GM23338 (cell line): ENCODE measurements at regions not wholly inside any gene's neighbourhood (a gene's known extent, or its start where the extent isn't known, plus 50 kb on each side); places are given as distances from the start of the nearest gene placed in this dataset.

Experiments used
- ATAC-seq: fragments of 200-7000 bp; cut with Tn5 transposase; 3 replicates; pipeline ENCODE4 v1.9.1; 2020
- DNase-seq: peaks from one replicate; pipeline ENCODE4 v3.0.0-alpha.2; 2015; ENCODE audit warnings: low spot score
- H2AFZ ChIP-seq: fragments of 200-600 bp; sonication (generic); 2 replicates; pipeline ENCODE4 v1.8.0; 2016; ENCODE audit warnings: antibody characterized with exemption, mild to moderate bottlenecking, moderate library complexity
- H3F3A ChIP-seq: fragments of 200-600 bp; sonication (generic); replicated peaks from 2 replicates; pipeline ENCODE4 v1.8.0; 2017; ENCODE audit warnings: antibody characterized with exemption, mixed run types, low read depth
- H3K27ac ChIP-seq: fragments of 200-600 bp; sonication (generic); 2 replicates; pipeline ENCODE4 v1.6.1; 2016; ENCODE audit warnings: low read depth
- H3K27me3 ChIP-seq: fragments of 200-600 bp; sonication (generic); 2 replicates; pipeline ENCODE4 v1.8.0; 2016; ENCODE audit warnings: mild to moderate bottlenecking, mixed run types, moderate library complexity; ENCODE audit not compliant: insufficient read depth
- H3K36me3 ChIP-seq: fragments of 200-600 bp; sonication (generic); 2 replicates; pipeline ENCODE4 v1.8.0; 2016; ENCODE audit warnings: mild to moderate bottlenecking; ENCODE audit not compliant: insufficient read depth
- H3K4me1 ChIP-seq: fragments of 200-600 bp; sonication (generic); 2 replicates; pipeline ENCODE4 v1.8.0; 2016; ENCODE audit warnings: mild to moderate bottlenecking, moderate library complexity; ENCODE audit not compliant: insufficient read depth
- H3K4me2 ChIP-seq: fragments of 200-600 bp; sonication (generic); 2 replicates; pipeline ENCODE4 v1.7.1; 2017; ENCODE audit warnings: mixed run types
- H3K4me3 ChIP-seq: fragments of 200-600 bp; sonication (generic); 2 replicates; pipeline ENCODE4 v1.6.1; 2016; ENCODE audit warnings: mixed run types
- H3K79me2 ChIP-seq: fragments of 200-600 bp; sonication (generic); replicated peaks from 2 replicates; pipeline ENCODE4 v1.8.0; 2017; ENCODE audit warnings: mild to moderate bottlenecking; ENCODE audit not compliant: insufficient read depth
- H3K9me2 ChIP-seq: fragments of 200-600 bp; sonication (generic); 2 replicates; pipeline ENCODE4 v1.8.0; 2017; ENCODE audit not compliant: insufficient read depth
- H4K20me1 ChIP-seq: fragments of 200-600 bp; sonication (generic); replicated peaks from 2 replicates; pipeline ENCODE4 v1.8.0; 2017; ENCODE audit warnings: mild to moderate bottlenecking; ENCODE audit not compliant: insufficient read depth
- H3K27ac Mint-ChIP-seq: 2 replicates; pipeline ENCODE4 v1.8.0; 2020; ENCODE audit warnings: inconsistent platforms, mild to moderate bottlenecking, moderate library complexity, mixed read lengths
- H3K27me3 Mint-ChIP-seq: 3 replicates; pipeline ENCODE4 v1.8.0; 2022; ENCODE audit warnings: low read depth, mild to moderate bottlenecking, moderate library complexity, mixed read lengths, inconsistent platforms; ENCODE audit not compliant: insufficient read depth, poor library complexity
- H3K36me3 Mint-ChIP-seq: 3 replicates; pipeline ENCODE4 v1.8.0; 2021; ENCODE audit warnings: low read depth, mild to moderate bottlenecking, inconsistent platforms, moderate library complexity, mixed read lengths
- H3K4me1 Mint-ChIP-seq: 3 replicates; pipeline ENCODE4 v1.8.0; 2020; ENCODE audit warnings: mild to moderate bottlenecking, inconsistent platforms, mixed read lengths
- H3K4me3 Mint-ChIP-seq: 3 replicates; pipeline ENCODE4 v1.8.0; 2021; ENCODE audit warnings: moderate library complexity, mild to moderate bottlenecking, inconsistent platforms, mixed read lengths
- H3K9me3 Mint-ChIP-seq: 3 replicates; pipeline ENCODE4 v1.8.0; 2020; ENCODE audit warnings: moderate library complexity, mild to moderate bottlenecking, inconsistent platforms, mixed read lengths
- ETS1 ChIP-seq: IDR thresholded peaks from 2 replicates; pipeline ENCODE4 v1.6.1; 2016; ENCODE audit warnings: antibody characterized with exemption
- EZH2 ChIP-seq: fragments of 200-600 bp; sonication (generic); IDR thresholded peaks from one replicate; pipeline ENCODE4 v1.8.0; 2017; ENCODE audit warnings: antibody characterized with exemption, mild to moderate bottlenecking, low read depth; ENCODE audit not compliant: unreplicated experiment
- EZH2phosphoT487 ChIP-seq: fragments of 200-600 bp; sonication (generic); IDR thresholded peaks from one replicate; pipeline ENCODE4 v1.8.1; 2018; ENCODE audit warnings: antibody characterized with exemption; ENCODE audit not compliant: unreplicated experiment
- JUNB ChIP-seq: IDR thresholded peaks from one replicate; pipeline ENCODE4 v1.6.1; 2016; ENCODE audit warnings: antibody characterized with exemption; ENCODE audit not compliant: unreplicated experiment
- NANOG ChIP-seq: IDR thresholded peaks from 2 replicates; pipeline ENCODE4 v1.6.1; 2016; ENCODE audit warnings: antibody characterized with exemption, borderline replicate concordance
- POLR2AphosphoS5 ChIP-seq: IDR thresholded peaks from 2 replicates; pipeline ENCODE4 v1.6.1; 2016; ENCODE audit warnings: antibody characterized with exemption, low read depth
- REST ChIP-seq: IDR thresholded peaks from one replicate; pipeline ENCODE4 v1.6.1; 2018; ENCODE audit warnings: antibody characterized with exemption; ENCODE audit not compliant: unreplicated experiment
- STAT1 ChIP-seq: IDR thresholded peaks from one replicate; pipeline ENCODE4 v1.6.1; 2016; ENCODE audit warnings: antibody characterized with exemption; ENCODE audit not compliant: unreplicated experiment
- ZNF114 ChIP-seq: fragments of 250-450 bp; sonication (Bioruptor Pico); IDR thresholded peaks from 2 replicates; pipeline ENCODE4 v1.5.0; 2020; ENCODE audit warnings: mild to moderate bottlenecking, moderate library complexity
- ZNF331 ChIP-seq: fragments of 250-450 bp; sonication (Bioruptor Pico); IDR thresholded peaks from 2 replicates; pipeline ENCODE4 v1.5.0; 2020; ENCODE audit warnings: low read depth, mild to moderate bottlenecking, moderate library complexity

GRCh38 chr7:86925221-86925620 lies 134.2 kb downstream of the ELAPOR2 start (continued):
- TF ChIP-seq ETS1 (no peak), REST (no peak), POLR2AphosphoS5 (no peak), STAT1 (no peak), EZH2phosphoT487 (no peak), ZNF331 (CRISPR knock-in tag) (no peak), EZH2 (no peak), NANOG (no peak), ZNF114 (CRISPR knock-in tag) (no peak), JUNB (no peak)

- Histone ChIP-seq H3K27me3 (peaks cover 33% of the 10 kb centered on the region), H3K9me2 (no peaks in the 10 kb centered on the region), H3K79me2 (no peaks in the 10 kb centered on the region), H3K4me3 (no peak overlapping the region), H4K20me1 (peaks cover 6% of the 10 kb centered on the region; the same call in 1 of the 2 replicates), H3K27ac (no peak overlapping the region), H3F3A (no peaks in the 10 kb centered on the region), H3K4me2 (no peak overlapping the region), H2AFZ (no peak overlapping the region), H3K4me1 (peaks cover 3% of the 10 kb centered on the region; the same call in 1 of the 2 replicates), H3K36me3 (no peaks in the 10 kb centered on the region; the same call in 1 of the 2 replicates)
- ATAC-seq (no peak), DNase-seq (no peak)
- H3K27ac Mint-ChIP-seq, result no peak overlapping the region
- TF ChIP-seq ETS1, result no peak
- no peak for TF ChIP-seq ZNF114 (CRISPR knock-in tag)
- TF ChIP-seq NANOG, result no peak
- TF ChIP-seq ZNF331 (CRISPR knock-in tag), result no peak
- no peak overlapping the region for H3K4me3 Mint-ChIP-seq
- no peaks in the 10 kb centered on the region for H3K36me3 Mint-ChIP-seq
- H3K27me3 Mint-ChIP-seq, result peaks cover 25% of the 10 kb centered on the region
- H3K4me1 Mint-ChIP-seq, result peaks cover 2% of the 10 kb centered on the region
- no peaks in the 10 kb centered on the region for H3K9me3 Mint-ChIP-seq
Observed at GRCh38 chr7:86923527-86923926, 135.9 kb downstream of the ELAPOR2 start.
